Spinal cord (tissue), 9 donors: ENCODE measurements at regions not wholly inside any gene's neighbourhood (a gene's known extent, or its start where the extent isn't known, plus 50 kb on each side); places are given as distances from the start of the nearest gene placed in this dataset.

Experiments used
- DNase-seq, 6 donors: peaks; one replicate each; pipeline versions ENCODE4 v3.0.0 to v3.0.0-alpha.2; 2013 to 2015; ENCODE audit warnings: low spot score in 6 of 6, low read depth in 4 of 6
- H3K27ac ChIP-seq: one replicate; pipeline ENCODE4 v1.5.1; 2013; ENCODE audit warnings: low read depth, low read length, control low read depth
- H3K27me3 ChIP-seq: one replicate; pipeline ENCODE4 v1.6.1; 2013; ENCODE audit warnings: low read length; ENCODE audit not compliant: control insufficient read depth, insufficient read depth
- H3K36me3 ChIP-seq: one replicate; pipeline ENCODE4 v1.6.1; 2013; ENCODE audit warnings: low read length; ENCODE audit not compliant: control insufficient read depth, insufficient read depth
- H3K4me1 ChIP-seq: one replicate; pipeline ENCODE4 v1.6.1; 2013; ENCODE audit warnings: low read length; ENCODE audit not compliant: control insufficient read depth, insufficient read depth
- H3K4me3 ChIP-seq: one replicate; pipeline ENCODE4 v1.5.1; 2013; ENCODE audit warnings: low read depth, low read length, control low read depth
- H3K9me3 ChIP-seq: one replicate; pipeline ENCODE4 v1.6.1; 2013; ENCODE audit warnings: low read length; ENCODE audit not compliant: control insufficient read depth, insufficient read depth
- WGBS: methylation state at CpG from one replicate; pipeline ENCODE4 v1.1.5; 2013; ENCODE audit warnings: missing lambda C conversion rate; ENCODE audit not compliant: insufficient coverage; 5-methylcytosine and 5-hydroxymethylcytosine counted together
- donor health status: healthy.

DNA sequence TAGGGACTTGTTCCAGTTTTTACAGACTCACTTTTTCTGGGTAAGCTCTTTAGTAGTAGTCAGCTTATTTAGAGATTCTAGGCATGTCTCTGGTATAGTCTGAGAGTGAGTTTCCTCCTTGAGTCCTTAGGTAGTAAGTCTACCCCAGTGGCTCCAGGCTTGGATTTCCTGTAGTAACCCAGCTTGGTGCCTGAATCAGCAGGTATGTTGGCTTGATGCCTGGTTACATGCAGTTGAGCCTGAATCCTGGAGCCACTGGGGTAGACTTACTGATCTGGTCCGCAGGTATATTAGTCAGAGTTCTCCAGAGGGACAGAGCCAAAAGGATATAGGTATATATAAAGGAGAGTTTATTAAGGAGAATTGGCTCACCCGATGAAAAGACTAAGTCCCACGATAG, 85.8 kb upstream of the RBMS3 start:
- Histone ChIP-seq H3K4me3 (no peak overlapping the region), H3K4me1 (no peaks in the 10 kb centered on the region), H3K36me3 (no peaks in the 10 kb centered on the region), H3K9me3 (peaks cover 2% of the 10 kb centered on the region), H3K27me3 (no peaks in the 10 kb centered on the region), H3K27ac (no peak overlapping the region)
- 65% methylated on average over 3 of the region's 3 CpGs for WGBS
- no peak for DNase-seq

DNA sequence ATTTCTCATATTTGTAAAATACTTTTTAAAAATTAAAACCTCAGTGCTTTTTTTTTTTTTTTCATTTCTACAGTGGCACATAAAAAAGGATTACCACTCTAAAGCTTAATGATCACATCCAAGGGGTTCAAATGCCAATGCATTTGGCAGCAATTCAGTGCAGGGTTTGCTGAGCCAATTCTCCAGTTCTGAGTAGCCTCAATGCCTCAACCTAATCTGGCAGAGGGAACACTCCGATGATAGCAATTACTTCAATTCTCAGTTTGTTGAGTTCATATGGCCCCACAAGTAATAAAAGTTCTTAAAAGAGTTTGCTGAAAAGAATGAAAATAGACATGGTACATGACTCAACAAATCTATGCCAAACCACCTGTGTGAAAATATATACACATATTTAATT, 79.3 kb upstream of the RBMS3 start:
- WGBS, result no CpG with 5 or more reads among the region's 1 CpG
- H3K36me3 ChIP-seq, result no peaks in the 10 kb centered on the region
- DNase-seq, result peak in 5 of 6 donors; percentile 15 to 76 (median 18)
- no peaks in the 10 kb centered on the region for H3K27me3 ChIP-seq
- H3K4me1 ChIP-seq, result no peaks in the 10 kb centered on the region
- no peak overlapping the region for H3K27ac ChIP-seq
- H3K9me3 ChIP-seq, result no peaks in the 10 kb centered on the region
- no peak overlapping the region for H3K4me3 ChIP-seq

DNA sequence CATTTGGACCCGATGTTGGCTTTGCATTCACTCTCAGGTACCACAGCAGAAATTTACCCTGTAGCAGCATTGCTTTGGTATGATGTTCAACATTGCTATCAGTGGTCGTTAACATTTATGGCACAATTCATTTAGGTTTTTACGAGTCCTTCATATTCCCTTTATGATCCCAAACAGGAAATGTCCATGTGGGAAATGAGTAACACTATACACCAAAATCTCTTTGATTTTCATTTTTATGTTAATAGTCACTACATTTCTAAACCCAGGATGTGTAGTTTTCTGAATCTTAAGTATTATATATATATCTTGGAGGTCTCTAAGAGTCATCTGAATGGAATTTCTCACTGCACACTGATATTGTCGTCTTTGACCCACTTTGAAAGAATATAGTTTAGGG, 78.5 kb upstream of the RBMS3 start:
- Histone ChIP-seq H3K9me3 (no peaks in the 10 kb centered on the region), H3K27me3 (no peaks in the 10 kb centered on the region), H3K36me3 (no peaks in the 10 kb centered on the region), H3K27ac (no peak overlapping the region), H3K4me1 (no peaks in the 10 kb centered on the region), H3K4me3 (no peak overlapping the region)
- 100% methylated on average over 1 of the region's 4 CpGs for WGBS
- peak in 1 of 6 donors; percentile 69 for DNase-seq

DNA sequence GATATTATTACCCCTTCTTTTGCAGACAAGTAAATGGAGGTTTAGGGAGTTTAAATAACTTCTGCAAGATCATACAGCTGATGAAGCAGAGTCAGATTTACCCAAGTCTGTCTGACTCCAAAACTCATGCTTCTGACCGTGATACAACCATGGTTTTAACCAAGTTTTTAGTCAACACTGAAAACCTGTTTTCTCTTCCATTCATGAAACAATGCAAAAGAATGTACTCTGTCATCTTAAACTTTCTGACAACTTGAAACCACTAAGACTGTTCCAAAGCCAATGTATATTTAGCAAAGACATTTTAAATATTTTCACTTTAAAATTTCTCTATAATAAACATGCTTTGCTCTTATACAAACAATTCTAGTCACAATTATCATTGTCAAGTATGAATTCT, 77.0 kb upstream of the RBMS3 start:
- WGBS, result 100% methylated on average over 1 of the region's 1 CpG
- H3K27ac ChIP-seq, result no peak overlapping the region
- H3K36me3 ChIP-seq, result no peaks in the 10 kb centered on the region
- DNase-seq, result no peak
- no peaks in the 10 kb centered on the region for H3K9me3 ChIP-seq
- no peaks in the 10 kb centered on the region for H3K27me3 ChIP-seq
- no peaks in the 10 kb centered on the region for H3K4me1 ChIP-seq
- H3K4me3 ChIP-seq, result no peak overlapping the region

DNA sequence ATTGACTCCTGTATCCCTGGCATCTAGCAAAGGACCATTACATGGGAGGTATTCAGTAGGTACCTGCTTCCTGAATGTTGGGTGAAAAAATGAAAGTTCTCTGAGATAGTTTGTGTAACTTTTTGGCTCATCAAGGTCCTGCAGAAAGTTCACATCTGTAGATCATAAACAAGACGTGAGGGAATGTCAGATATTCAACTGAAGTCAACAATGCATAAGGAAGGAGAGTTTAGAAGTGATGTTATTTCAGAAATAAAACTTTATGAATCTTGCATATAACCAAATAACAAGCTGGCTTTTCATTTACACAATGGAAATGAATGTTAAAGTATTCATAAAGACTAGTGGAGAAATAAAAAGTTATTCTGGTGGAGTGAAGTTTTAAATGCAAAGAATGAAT, 73.4 kb upstream of the RBMS3 start:
- WGBS, result no CpG with 5 or more reads among the region's 1 CpG
- Histone ChIP-seq H3K4me3 (no peak overlapping the region), H3K27ac (no peak overlapping the region), H3K36me3 (no peaks in the 10 kb centered on the region), H3K4me1 (no peaks in the 10 kb centered on the region), H3K27me3 (no peaks in the 10 kb centered on the region), H3K9me3 (no peaks in the 10 kb centered on the region)
- no peak for DNase-seq

DNA sequence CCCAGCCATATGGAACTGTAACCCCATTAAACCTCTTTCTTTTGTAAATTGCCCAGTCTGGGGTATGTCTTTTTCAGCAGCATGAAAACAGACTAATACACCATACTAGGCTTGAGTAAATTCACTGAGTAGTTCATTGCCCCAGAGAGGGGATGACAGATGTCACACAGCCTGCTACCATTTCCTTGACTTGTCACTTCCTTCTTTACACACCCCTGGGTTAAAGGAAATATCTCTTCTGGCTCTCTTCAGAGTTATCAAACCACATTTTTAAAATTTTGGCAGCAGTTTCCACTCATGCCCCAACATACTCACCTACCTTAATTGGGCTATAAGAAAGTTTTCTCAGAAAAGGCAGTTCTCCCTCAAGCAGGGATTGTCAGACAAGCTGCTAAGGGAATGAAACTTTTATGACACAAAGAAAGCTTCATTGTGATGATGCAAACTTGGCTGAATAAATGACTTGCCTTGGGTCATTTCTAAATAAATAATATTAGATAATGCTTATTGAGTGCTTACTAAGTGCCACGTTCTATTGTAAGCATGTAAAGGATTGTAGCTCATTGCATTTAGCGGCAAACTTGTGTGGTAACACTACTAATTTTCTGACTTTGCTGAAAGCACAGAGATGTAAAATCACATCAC, 68.0 kb upstream of the RBMS3 start:
- no peak for DNase-seq
- no peak overlapping the region for H3K4me3 ChIP-seq
- no CpG with 5 or more reads among the region's 2 CpGs for WGBS
- no peaks in the 10 kb centered on the region for H3K36me3 ChIP-seq
- no peaks in the 10 kb centered on the region for H3K27me3 ChIP-seq
- no peaks in the 10 kb centered on the region for H3K4me1 ChIP-seq
- H3K9me3 ChIP-seq, result no peaks in the 10 kb centered on the region
- no peak overlapping the region for H3K27ac ChIP-seq

DNA sequence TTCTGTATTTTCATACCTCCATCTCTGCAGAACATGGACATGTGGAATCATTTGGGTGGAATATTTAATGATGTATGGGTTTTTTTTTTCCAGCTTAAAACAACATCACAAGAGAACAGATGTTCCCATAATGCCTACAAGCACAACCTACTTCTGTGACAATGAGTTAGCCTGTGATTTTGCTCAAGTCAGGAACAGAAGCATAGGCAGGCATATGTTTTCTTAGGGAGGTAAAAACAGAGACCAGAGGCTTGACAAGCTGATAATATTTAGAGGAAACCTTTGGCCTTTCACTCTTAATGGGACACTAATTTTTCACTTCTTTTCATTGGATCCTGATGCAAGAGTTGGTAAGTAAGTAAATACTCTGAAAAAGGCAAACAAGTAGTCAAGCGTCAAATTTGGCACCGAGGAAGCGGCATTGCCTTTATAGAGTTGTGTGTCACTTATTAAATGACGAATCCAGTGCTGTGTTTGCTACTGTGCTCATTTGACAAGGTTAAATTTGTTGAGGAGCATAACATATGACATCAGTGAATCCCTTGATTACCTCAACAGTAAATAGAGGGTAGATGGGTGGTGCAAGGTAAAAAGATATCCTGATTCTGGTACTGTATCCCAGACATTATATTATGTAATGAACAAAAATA, 66.7 kb upstream of the RBMS3 start:
- Histone ChIP-seq H3K27me3 (no peaks in the 10 kb centered on the region), H3K36me3 (no peaks in the 10 kb centered on the region), H3K4me3 (no peak overlapping the region), H3K9me3 (no peaks in the 10 kb centered on the region), H3K27ac (no peak overlapping the region), H3K4me1 (no peaks in the 10 kb centered on the region)
- WGBS, result 94% methylated on average over 3 of the region's 4 CpGs
- no peak for DNase-seq

DNA sequence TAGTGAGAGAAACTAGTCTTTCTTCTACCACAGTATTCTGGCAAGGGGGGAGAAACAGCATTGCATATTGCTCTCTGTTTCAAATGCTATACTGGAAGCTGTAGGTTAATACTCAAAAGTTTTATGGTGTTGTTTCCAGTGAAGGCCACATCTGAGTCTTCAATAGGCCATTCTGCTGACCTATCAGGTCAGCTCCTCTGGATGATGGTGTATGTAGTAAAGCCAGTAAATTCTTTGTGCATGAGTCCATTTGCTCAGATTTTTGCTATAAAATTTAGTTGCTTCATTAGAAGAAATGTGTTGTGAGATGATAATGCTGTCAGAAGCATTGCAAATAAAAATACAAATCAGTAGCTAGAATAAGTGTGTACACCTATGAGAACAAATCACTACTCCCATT, 64.9 kb upstream of the RBMS3 start:
- Histone ChIP-seq H3K36me3 (no peaks in the 10 kb centered on the region), H3K4me1 (no peaks in the 10 kb centered on the region), H3K9me3 (no peaks in the 10 kb centered on the region), H3K27ac (no peak overlapping the region), H3K27me3 (no peaks in the 10 kb centered on the region), H3K4me3 (no peak overlapping the region)
- no peak for DNase-seq

DNA sequence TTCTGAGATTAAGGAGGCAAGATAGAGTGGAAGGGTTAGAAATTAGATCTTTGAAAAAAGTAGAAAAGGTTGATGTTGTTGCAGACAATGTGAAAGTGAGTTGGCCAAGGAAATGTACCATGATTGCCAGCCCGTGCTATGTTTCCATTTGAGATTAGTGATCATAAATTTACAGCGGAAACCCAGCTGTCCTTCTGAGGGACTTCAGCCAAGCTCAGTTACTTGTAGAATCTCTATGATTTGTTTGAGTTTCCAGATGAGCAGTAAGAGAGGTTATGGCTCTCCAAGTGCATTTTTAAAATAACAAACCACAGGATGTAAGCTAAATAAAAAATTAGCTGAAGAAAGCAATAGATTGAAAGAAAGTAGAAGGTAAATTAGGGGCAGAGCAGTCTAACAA, 54.2 kb upstream of the RBMS3 start:
- Histone ChIP-seq H3K27ac (no peak overlapping the region), H3K4me3 (no peak overlapping the region), H3K9me3 (no peaks in the 10 kb centered on the region), H3K4me1 (no peaks in the 10 kb centered on the region), H3K36me3 (no peaks in the 10 kb centered on the region), H3K27me3 (no peaks in the 10 kb centered on the region)
- DNase-seq, result peak in 2 of 6 donors; percentile 17 to 35
- 54% methylated on average over 1 of the region's 2 CpGs for WGBS

DNA sequence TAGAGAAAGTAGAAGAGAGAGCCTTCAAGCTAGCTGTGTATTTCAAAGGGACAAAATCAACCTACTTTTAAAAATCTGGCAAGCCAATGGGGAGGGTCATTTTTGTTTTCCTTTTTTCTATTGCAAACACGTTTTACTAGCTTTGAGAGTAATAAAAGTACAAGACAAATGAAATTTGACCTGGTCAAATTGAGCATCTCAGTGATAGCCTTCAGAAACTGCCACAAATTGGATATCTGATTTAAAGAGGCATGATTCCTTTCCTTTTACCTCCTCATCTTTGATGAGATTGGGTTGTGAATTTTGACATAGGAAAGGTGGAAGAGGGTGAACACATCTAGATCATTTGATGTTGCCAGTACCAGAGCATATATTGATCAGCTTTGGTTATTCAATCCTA, 53.6 kb upstream of the RBMS3 start:
- Histone ChIP-seq H3K9me3 (no peaks in the 10 kb centered on the region), H3K36me3 (no peaks in the 10 kb centered on the region), H3K4me3 (no peak overlapping the region), H3K27ac (no peak overlapping the region), H3K4me1 (no peaks in the 10 kb centered on the region), H3K27me3 (no peaks in the 10 kb centered on the region)
- WGBS, result no CpG with 5 or more reads among the region's 1 CpG
- DNase-seq, result no peak
